PFSK-1 (cell line): ENCODE measurements at regions not wholly inside any gene's neighbourhood (a gene's known extent, or its start where the extent isn't known, plus 50 kb on each side); places are given as distances from the start of the nearest gene placed in this dataset.

Source experiments
- FOXP2 ChIP-seq: optimal IDR thresholded peaks from 2 replicates; pipeline ENCODE3; 2011; ENCODE audit warnings: borderline replicate concordance, control low read depth, inconsistent platforms; ENCODE audit not compliant: insufficient read depth; ENCODE audit errors: extremely low read length, extremely low read depth
- POLR2AphosphoS5 ChIP-seq: IDR thresholded peaks from 2 replicates; pipeline ENCODE4 v1.6.1; 2012; ENCODE audit warnings: low read depth, mild to moderate bottlenecking, control low read depth, low read length, moderate library complexity
- SIN3A ChIP-seq: IDR thresholded peaks from 2 replicates; pipeline ENCODE4 v1.6.1; 2012; ENCODE audit warnings: mild to moderate bottlenecking, low read length, moderate library complexity, borderline replicate concordance; ENCODE audit not compliant: insufficient read depth
- TAF1 ChIP-seq: IDR thresholded peaks from 2 replicates; pipeline ENCODE4 v1.6.1; 2012; ENCODE audit warnings: low read length, control low read depth, borderline replicate concordance; ENCODE audit not compliant: insufficient read depth
- TF ChIP-seq, protein P1 (sequence below), 2 experiments: IDR thresholded peaks; 2 replicates each; pipeline versions ENCODE4 v1.6.1 to v1.8.0; 2011 to 2012; ENCODE audit warnings: low read depth in 2 of 2, low read length in 2 of 2, control low read depth in 1 of 2, inconsistent platforms in 1 of 2, mild to moderate bottlenecking in 1 of 2, moderate library complexity in 1 of 2; ENCODE audit not compliant: insufficient read depth in 1 of 2

DNA sequence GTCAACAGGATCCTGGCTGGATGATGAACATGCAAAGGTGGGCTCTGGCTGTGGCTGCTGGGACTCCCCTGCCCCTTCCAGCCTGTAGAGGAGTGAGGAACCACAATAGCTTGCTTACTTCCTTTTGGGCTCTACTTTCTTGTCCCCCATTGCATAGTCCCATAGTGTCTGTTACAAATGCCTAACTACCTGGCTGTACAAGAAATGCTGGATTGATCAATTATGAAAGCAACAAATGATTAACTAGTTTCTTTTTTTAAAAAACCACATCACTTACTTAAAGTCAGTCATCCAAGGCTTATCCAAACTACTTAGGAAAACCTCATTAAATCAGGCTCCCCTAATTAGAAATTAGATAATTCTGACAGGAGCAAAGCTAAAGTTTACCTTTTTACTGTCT lies 514.1 kb upstream of the PKN2 start:
- TF ChIP-seq FOXP2 = no peak
- no peak for TF ChIP-seq POLR2AphosphoS5
- TF ChIP-seq, protein P1, sequence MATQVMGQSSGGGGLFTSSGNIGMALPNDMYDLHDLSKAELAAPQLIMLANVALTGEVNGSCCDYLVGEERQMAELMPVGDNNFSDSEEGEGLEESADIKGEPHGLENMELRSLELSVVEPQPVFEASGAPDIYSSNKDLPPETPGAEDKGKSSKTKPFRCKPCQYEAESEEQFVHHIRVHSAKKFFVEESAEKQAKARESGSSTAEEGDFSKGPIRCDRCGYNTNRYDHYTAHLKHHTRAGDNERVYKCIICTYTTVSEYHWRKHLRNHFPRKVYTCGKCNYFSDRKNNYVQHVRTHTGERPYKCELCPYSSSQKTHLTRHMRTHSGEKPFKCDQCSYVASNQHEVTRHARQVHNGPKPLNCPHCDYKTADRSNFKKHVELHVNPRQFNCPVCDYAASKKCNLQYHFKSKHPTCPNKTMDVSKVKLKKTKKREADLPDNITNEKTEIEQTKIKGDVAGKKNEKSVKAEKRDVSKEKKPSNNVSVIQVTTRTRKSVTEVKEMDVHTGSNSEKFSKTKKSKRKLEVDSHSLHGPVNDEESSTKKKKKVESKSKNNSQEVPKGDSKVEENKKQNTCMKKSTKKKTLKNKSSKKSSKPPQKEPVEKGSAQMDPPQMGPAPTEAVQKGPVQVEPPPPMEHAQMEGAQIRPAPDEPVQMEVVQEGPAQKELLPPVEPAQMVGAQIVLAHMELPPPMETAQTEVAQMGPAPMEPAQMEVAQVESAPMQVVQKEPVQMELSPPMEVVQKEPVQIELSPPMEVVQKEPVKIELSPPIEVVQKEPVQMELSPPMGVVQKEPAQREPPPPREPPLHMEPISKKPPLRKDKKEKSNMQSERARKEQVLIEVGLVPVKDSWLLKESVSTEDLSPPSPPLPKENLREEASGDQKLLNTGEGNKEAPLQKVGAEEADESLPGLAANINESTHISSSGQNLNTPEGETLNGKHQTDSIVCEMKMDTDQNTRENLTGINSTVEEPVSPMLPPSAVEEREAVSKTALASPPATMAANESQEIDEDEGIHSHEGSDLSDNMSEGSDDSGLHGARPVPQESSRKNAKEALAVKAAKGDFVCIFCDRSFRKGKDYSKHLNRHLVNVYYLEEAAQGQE (IDR thresholded peaks at IDR 0.05; ENCODE audit: insufficient read depth in 1 of 2, low read depth in 2 of 2, low read length in 2 of 2) = no peak

DNA sequence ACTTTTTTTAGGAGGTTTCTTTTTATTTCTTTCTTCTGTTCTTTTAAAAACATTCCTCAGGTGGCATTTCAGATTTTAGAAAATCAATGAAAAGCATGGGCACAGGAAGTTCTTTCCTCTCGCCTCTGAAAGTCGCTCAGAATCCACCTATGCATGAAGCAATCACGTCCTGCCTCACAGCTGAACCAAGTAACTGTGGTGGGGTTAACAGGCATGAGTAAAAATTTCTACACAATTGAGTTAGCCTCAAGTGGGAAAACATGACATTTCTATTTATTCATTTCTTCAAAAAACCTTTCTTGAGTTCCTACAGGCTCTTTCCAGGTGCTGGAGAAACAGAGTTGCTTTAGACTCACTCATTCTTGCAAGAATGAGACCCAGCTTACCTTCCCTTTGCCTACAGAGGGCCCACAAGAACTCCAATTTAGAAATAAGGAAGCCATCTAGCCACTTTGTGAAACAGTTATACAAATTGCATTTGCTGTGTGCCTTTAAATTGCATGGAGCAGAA lies 508.9 kb upstream of the PKN2 start:
- TF ChIP-seq TAF1 = no peak
- TF ChIP-seq, protein P1 (IDR thresholded peaks at IDR 0.05; ENCODE audit: insufficient read depth in 1 of 2, low read depth in 2 of 2, low read length in 2 of 2) = no peak
- no peak for TF ChIP-seq SIN3A
- no peak for TF ChIP-seq FOXP2
- no peak for TF ChIP-seq POLR2AphosphoS5

DNA sequence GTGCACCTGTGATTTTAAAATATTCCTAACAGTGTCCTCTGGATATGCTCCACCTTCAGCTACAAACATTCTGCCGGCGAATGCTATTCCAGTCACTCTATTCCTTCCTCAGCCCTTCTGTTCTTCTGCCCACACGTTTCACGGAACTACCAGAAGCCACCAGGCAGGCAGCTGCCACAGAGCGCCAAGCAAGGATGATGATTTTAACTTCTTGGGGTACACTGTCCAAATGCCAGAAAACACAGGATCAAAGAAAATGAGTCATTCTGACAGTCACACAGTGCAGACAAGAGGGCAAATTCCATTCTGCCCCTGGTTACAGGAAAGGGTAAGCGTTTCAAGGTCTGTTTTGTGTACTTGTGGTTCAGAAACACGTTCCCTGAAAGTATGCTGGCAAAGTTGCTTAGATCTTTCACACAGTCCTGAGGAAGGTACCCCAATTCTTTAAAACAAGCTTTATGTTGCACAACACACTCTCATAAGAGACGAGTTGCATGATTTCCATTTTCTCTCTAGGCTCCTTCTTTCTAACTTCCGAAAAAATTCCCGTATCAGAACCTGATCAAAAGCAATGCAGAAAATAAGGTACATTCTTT lies 508.3 kb upstream of the PKN2 start:
- TF ChIP-seq SIN3A (no peak), FOXP2 (no peak), POLR2AphosphoS5 (no peak), TAF1 (no peak)
- TF ChIP-seq, protein P1 (IDR thresholded peaks at IDR 0.05; ENCODE audit: insufficient read depth in 1 of 2, low read depth in 2 of 2, low read length in 2 of 2) = no peak

DNA sequence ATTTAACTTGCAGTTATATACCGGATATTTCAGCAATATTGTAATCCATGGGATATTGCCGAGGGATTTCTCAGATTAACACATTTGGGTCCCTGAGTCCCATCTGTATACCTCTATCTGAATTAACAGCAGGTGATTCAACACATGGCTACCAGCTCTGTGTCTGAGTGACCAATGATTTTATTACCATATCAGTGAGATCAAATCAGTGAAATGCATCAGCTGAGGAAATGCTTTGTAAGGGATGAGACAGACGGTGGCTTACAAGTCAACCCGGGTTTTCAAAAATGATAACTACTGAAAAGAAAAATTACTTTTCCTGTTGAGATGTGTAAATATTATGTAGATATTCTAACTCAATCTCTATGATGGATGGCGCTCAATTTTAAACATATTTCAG lies 504.1 kb upstream of the PKN2 start:
- TF ChIP-seq, protein P1 (IDR thresholded peaks at IDR 0.05; ENCODE audit: insufficient read depth in 1 of 2, low read depth in 2 of 2, low read length in 2 of 2) = no peak
- TF ChIP-seq SIN3A (no peak), TAF1 (no peak), FOXP2 (no peak), POLR2AphosphoS5 (no peak)
